Naive thymus-derived CD4-positive, alpha-beta T cell (primary cell): ENCODE measurements at regions not wholly inside any gene's neighbourhood (a gene's known extent, or its start where the extent isn't known, plus 50 kb on each side); places are given as distances from the start of the nearest gene placed in this dataset.

Experiments used
- ATAC-seq: fragments of 150-1000 bp; cut with Tn5 transposase; 2 replicates; pipeline ENCODE4 v1.10.0; 2021; ENCODE audit warnings: mild to moderate bottlenecking, moderate library complexity
- CTCF ChIA-PET: fragments of 350-600 bp; sonication (Branson Sonifier 250); formaldehyde crosslinking; loops from one replicate; lab custom pipeline; 2021; ENCODE audit warnings: antibody characterized with exemption; lab: Charles Lee
- POLR2A ChIA-PET: fragments of 350-600 bp; sonication (Branson Sonifier 250); formaldehyde crosslinking; loops from one replicate; lab custom pipeline; 2021; ENCODE audit warnings: antibody characterized with exemption, inconsistent platforms; lab: Charles Lee
- DNase-seq, 9 donors: peaks; one replicate each; pipeline versions ENCODE4 v3.0.0 to v3.0.0-alpha.2; 2020 to 2022; ENCODE audit warnings: mixed read lengths in 1 of 9
- H3K27ac ChIP-seq: one replicate; pipeline ENCODE4 v1.7.0; 2013; ENCODE audit warnings: mild to moderate bottlenecking, low read depth, low read length, moderate library complexity
- H3K27me3 ChIP-seq, 2 donors: one replicate each; pipeline ENCODE4 v1.7.0; 2013; ENCODE audit warnings: low read length in 2 of 2, mild to moderate bottlenecking in 2 of 2, moderate library complexity in 2 of 2; ENCODE audit not compliant: control insufficient read depth in 2 of 2, insufficient read depth in 2 of 2
- H3K36me3 ChIP-seq, 3 experiments: 1 replicate in 2 of 3; 2 replicates in 1 of 3; pipeline ENCODE4 v1.7.0; 2013; ENCODE audit warnings: low read length in 3 of 3, mild to moderate bottlenecking in 3 of 3, moderate library complexity in 1 of 3; ENCODE audit not compliant: insufficient read depth in 3 of 3, control insufficient read depth in 2 of 3
- H3K4me1 ChIP-seq, 2 donors: one replicate each; pipeline ENCODE4 v1.7.0; 2013; ENCODE audit warnings: low read length in 2 of 2, mild to moderate bottlenecking in 2 of 2, moderate library complexity in 1 of 2; ENCODE audit not compliant: control insufficient read depth in 2 of 2, insufficient read depth in 2 of 2
- H3K4me3 ChIP-seq: 2 replicates; pipeline ENCODE4 v1.7.0; 2013; ENCODE audit warnings: mild to moderate bottlenecking, low read length
- H3K9me3 ChIP-seq, 3 experiments: 1 replicate in 2 of 3; 2 replicates in 1 of 3; pipeline ENCODE4 v1.7.0; 2013; ENCODE audit warnings: low read length in 3 of 3; ENCODE audit not compliant: control insufficient read depth in 2 of 3
- H3K27ac Mint-ChIP-seq, 9 donors: one replicate each; pipeline ENCODE4 v1.8.0; 2020 to 2022; ENCODE audit warnings: mixed read lengths in 9 of 9, mild to moderate bottlenecking in 8 of 9, moderate library complexity in 5 of 9, inconsistent platforms in 2 of 9
- H3K27me3 Mint-ChIP-seq, 5 donors: one replicate each; pipeline ENCODE4 v1.8.0; 2021 to 2022; ENCODE audit warnings: mixed read lengths in 5 of 5, mild to moderate bottlenecking in 1 of 5
- H3K36me3 Mint-ChIP-seq, 5 donors: one replicate each; pipeline ENCODE4 v1.8.0; 2020 to 2022; ENCODE audit warnings: mixed read lengths in 5 of 5, mild to moderate bottlenecking in 3 of 5, inconsistent platforms in 1 of 5
- H3K4me1 Mint-ChIP-seq, 7 donors: one replicate each; pipeline ENCODE4 v1.8.0; 2020 to 2022; ENCODE audit warnings: mixed read lengths in 7 of 7, mild to moderate bottlenecking in 3 of 7, inconsistent platforms in 1 of 7
- H3K4me3 Mint-ChIP-seq, 10 donors: one replicate each; pipeline ENCODE4 v1.8.0; 2020 to 2022; ENCODE audit warnings: mild to moderate bottlenecking in 10 of 10, mixed read lengths in 10 of 10, moderate library complexity in 6 of 10, inconsistent platforms in 2 of 10
- H3K9me3 Mint-ChIP-seq, 11 donors: one replicate each; pipeline ENCODE4 v1.8.0; 2020 to 2022; ENCODE audit warnings: mixed read lengths in 11 of 11, mild to moderate bottlenecking in 4 of 11, inconsistent platforms in 1 of 11, moderate library complexity in 1 of 11
- intact Hi-C, 2 donors: fragments of 100-400 bp; cut with micrococcal nuclease; formaldehyde crosslinking; loops; one replicate each; pipeline ENCODE4 v1.15.1; 2023

GRCh38 chr3:145719114-145719513 is 441.9 kb downstream of the PLOD2 start:
- POLR2A ChIA-PET = no interaction called here
- Histone ChIP-seq H3K4me1 (no peaks in the 10 kb centered on the region), H3K36me3 (no peaks in the 10 kb centered on the region), H3K9me3 (no peaks in the 10 kb centered on the region), H3K27me3 (no peaks in the 10 kb centered on the region), H3K27ac (no peak overlapping the region), H3K4me3 (no peak overlapping the region)
- no peak for DNase-seq
- H3K4me3 Mint-ChIP-seq = no peak overlapping the region
- ATAC-seq = no peak
- CTCF ChIA-PET = no interaction called here
- no peak overlapping the region for H3K27ac Mint-ChIP-seq
- intact Hi-C loops = no loop called here
- no peaks in the 10 kb centered on the region for H3K36me3 Mint-ChIP-seq
- H3K4me1 Mint-ChIP-seq = no peaks in the 10 kb centered on the region
- peaks cover 0 to 11% (median 0%) of the 10 kb centered on the region in 11 donors for H3K9me3 Mint-ChIP-seq
- H3K27me3 Mint-ChIP-seq = no peaks in the 10 kb centered on the region

DNA sequence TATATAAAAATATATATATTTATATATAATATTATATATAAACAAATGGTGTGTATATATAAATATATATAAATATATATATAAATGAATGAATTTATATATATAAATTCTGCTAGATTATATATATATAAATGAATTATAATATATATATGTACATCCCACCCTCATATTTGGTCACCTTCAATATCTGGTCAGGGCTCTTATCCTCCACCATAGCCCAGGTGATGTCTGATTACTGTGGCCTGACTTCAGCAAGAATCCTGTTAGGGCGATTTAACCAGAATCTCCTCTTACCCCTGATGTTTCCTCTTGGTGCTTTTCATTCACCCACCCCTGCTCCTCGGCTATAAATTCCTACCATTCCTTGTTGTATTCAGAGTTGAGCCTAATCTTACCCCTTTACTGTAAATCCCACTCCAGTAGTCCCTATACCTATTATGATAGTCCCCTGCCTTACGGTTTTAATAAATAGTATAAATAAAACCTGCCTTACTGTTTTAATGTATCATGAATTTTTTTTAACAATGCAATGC is 439.6 kb downstream of the PLOD2 start:
- Mint-ChIP-seq H3K9me3 (peaks cover 0 to 11% (median 0%) of the 10 kb centered on the region in 11 donors), H3K4me1 (no peaks in the 10 kb centered on the region), H3K27ac (no peak overlapping the region), H3K36me3 (peaks cover 0 to 4% (median 0%) of the 10 kb centered on the region in 5 donors), H3K4me3 (no peak overlapping the region), H3K27me3 (no peaks in the 10 kb centered on the region)
- intact Hi-C loops = no loop called here
- H3K4me1 ChIP-seq = no peaks in the 10 kb centered on the region
- no peak overlapping the region for H3K4me3 ChIP-seq
- no peak overlapping the region for H3K27ac ChIP-seq
- no peaks in the 10 kb centered on the region for H3K36me3 ChIP-seq
- ChIA-PET CTCF (no interaction called here), POLR2A (no interaction called here)
- DNase-seq (no peak), ATAC-seq (no peak)
- H3K9me3 ChIP-seq = no peaks in the 10 kb centered on the region
- H3K27me3 ChIP-seq = peaks cover 0 to 2% of the 10 kb centered on the region in 2 donors

GRCh38 chr3:145721815-145722214 is 439.2 kb downstream of the PLOD2 start:
- H3K36me3 ChIP-seq = no peaks in the 10 kb centered on the region
- no peak overlapping the region for H3K27ac ChIP-seq
- H3K36me3 Mint-ChIP-seq = peaks cover 0 to 5% (median 0%) of the 10 kb centered on the region in 5 donors
- no peak for DNase-seq
- H3K27me3 ChIP-seq = peaks cover 0 to 2% of the 10 kb centered on the region in 2 donors
- POLR2A ChIA-PET = no interaction called here
- ATAC-seq = no peak
- H3K4me3 ChIP-seq = no peak overlapping the region
- no peaks in the 10 kb centered on the region for H3K27me3 Mint-ChIP-seq
- peaks cover 0 to 15% (median 0%) of the 10 kb centered on the region in 11 donors for H3K9me3 Mint-ChIP-seq
- H3K4me1 Mint-ChIP-seq = no peaks in the 10 kb centered on the region
- CTCF ChIA-PET = no interaction called here
- intact Hi-C loops = no loop called here
- no peak overlapping the region for H3K27ac Mint-ChIP-seq
- no peak overlapping the region for H3K4me3 Mint-ChIP-seq
- H3K9me3 ChIP-seq = no peaks in the 10 kb centered on the region
- H3K4me1 ChIP-seq = no peaks in the 10 kb centered on the region

DNA sequence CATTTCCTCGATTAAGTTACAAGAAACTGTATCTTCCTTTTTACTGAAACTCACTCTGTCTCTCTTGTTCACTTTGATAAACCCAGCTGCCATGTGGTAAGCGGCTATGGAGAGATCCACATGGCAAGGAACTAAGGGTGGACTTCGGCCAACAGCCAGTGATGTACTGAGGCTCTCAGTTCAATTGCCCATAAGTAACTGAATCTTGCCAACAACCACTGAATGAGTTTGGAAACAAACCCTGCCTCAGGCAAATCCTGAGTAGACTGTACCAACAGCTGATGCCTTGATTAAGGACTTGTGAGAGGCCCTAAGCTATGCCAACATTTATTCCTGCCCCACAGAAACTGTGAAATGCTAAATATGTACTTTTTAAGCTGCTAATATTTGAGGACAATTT is 433.5 kb downstream of the PLOD2 start:
- ChIA-PET POLR2A (no interaction called here), CTCF (no interaction called here)
- no peaks in the 10 kb centered on the region for H3K27me3 Mint-ChIP-seq

DNA sequence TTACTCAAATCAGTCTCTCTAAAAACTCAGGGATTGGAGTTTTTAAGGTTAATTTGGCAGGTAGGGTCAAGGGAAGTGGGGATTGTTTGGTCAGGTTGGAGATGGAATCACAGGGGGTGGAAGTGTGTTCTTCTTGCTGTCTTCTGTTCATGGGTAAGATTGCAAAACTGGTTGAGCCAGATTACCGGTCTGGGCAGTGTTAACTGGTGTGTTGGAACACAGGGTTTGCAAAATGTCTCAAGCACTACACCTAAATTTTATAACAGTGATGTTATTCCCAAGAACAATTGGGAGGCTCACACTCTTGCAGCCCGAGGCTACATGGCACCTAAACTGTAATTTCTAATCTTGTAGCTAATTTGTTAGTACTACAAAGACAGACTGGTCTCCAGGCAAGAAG is 425.4 kb downstream of the PLOD2 start:
- Histone ChIP-seq H3K27ac (no peak overlapping the region), H3K27me3 (no peaks in the 10 kb centered on the region), H3K9me3 (no peaks in the 10 kb centered on the region), H3K36me3 (no peaks in the 10 kb centered on the region), H3K4me1 (no peaks in the 10 kb centered on the region), H3K4me3 (no peak overlapping the region)
- no peaks in the 10 kb centered on the region for H3K27me3 Mint-ChIP-seq
- DNase-seq = no peak
- no peak overlapping the region for H3K27ac Mint-ChIP-seq
- no peaks in the 10 kb centered on the region for H3K36me3 Mint-ChIP-seq
- POLR2A ChIA-PET = no interaction called here
- H3K4me1 Mint-ChIP-seq = no peaks in the 10 kb centered on the region
- H3K9me3 Mint-ChIP-seq = peaks cover 0 to 11% (median 0%) of the 10 kb centered on the region in 11 donors
- CTCF ChIA-PET = no interaction called here
- ATAC-seq = no peak
- intact Hi-C loops = no loop called here
- no peak overlapping the region for H3K4me3 Mint-ChIP-seq

More for the DNA sequence above, 433.5 kb downstream of the PLOD2 start:
- ATAC-seq (no peak), DNase-seq (no peak)
- no peak overlapping the region for H3K4me3 Mint-ChIP-seq
- Histone ChIP-seq H3K36me3 (no peaks in the 10 kb centered on the region), H3K4me1 (no peaks in the 10 kb centered on the region), H3K27me3 (peaks cover 0 to 2% of the 10 kb centered on the region in 2 donors), H3K9me3 (no peaks in the 10 kb centered on the region), H3K4me3 (no peak overlapping the region), H3K27ac (no peak overlapping the region)
- H3K36me3 Mint-ChIP-seq = peaks cover 0 to 5% (median 0%) of the 10 kb centered on the region in 5 donors
- no peaks in the 10 kb centered on the region for H3K4me1 Mint-ChIP-seq
- no peak overlapping the region for H3K27ac Mint-ChIP-seq
- intact Hi-C loops = no loop called here
- peaks cover 0 to 23% (median 4%) of the 10 kb centered on the region in 11 donors for H3K9me3 Mint-ChIP-seq

- no peak for ATAC-seq
- H3K4me1 ChIP-seq = no peaks in the 10 kb centered on the region
- POLR2A ChIA-PET = no interaction called here
- DNase-seq = no peak
- Mint-ChIP-seq H3K27ac (no peak overlapping the region), H3K9me3 (peaks cover 0 to 8% (median 0%) of the 10 kb centered on the region in 11 donors), H3K4me3 (no peak overlapping the region), H3K27me3 (no peaks in the 10 kb centered on the region), H3K4me1 (peaks cover 0 to 1% (median 0%) of the 10 kb centered on the region in 7 donors), H3K36me3 (no peaks in the 10 kb centered on the region)
- H3K9me3 ChIP-seq = no peaks in the 10 kb centered on the region
- intact Hi-C loops = no loop called here
- no peak overlapping the region for H3K27ac ChIP-seq
- no peaks in the 10 kb centered on the region for H3K36me3 ChIP-seq
- CTCF ChIA-PET = no interaction called here
- no peak overlapping the region for H3K4me3 ChIP-seq
- no peaks in the 10 kb centered on the region for H3K27me3 ChIP-seq
Measured at GRCh38 chr3:145737952-145738351, 423.0 kb downstream of the PLOD2 start.

DNA sequence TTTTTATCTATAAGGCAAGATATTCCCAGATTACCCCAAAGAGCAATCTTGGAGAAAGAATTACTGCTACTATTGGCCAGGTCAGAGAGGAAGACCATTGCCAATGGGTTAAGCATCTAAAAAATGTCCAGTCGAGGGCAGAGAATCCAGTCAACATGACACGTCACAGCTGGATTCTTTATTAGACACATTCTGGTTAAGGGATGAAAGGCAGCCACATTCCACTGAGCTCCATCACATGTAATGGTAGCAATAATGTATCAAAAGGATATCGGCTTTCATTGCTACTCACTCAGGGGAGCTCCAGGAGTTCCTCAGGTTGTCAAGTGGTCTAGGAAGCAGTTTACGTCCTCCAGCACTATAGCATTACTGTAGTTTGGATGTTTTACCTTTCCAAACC is 421.1 kb downstream of the PLOD2 start:
- intact Hi-C loops = no loop called here
- no peaks in the 10 kb centered on the region for H3K4me1 ChIP-seq
- Mint-ChIP-seq H3K9me3 (peaks cover 0 to 12% (median 0%) of the 10 kb centered on the region in 11 donors), H3K27ac (no peak overlapping the region), H3K27me3 (no peaks in the 10 kb centered on the region), H3K4me3 (no peak overlapping the region), H3K36me3 (no peaks in the 10 kb centered on the region), H3K4me1 (peaks cover 0 to 1% (median 0%) of the 10 kb centered on the region in 7 donors)
- H3K27me3 ChIP-seq = no peaks in the 10 kb centered on the region
- no peak for DNase-seq
- H3K4me3 ChIP-seq = no peak overlapping the region
- ChIA-PET CTCF (no interaction called here), POLR2A (no interaction called here)
- H3K9me3 ChIP-seq = no peaks in the 10 kb centered on the region
- ATAC-seq = no peak
- H3K36me3 ChIP-seq = no peaks in the 10 kb centered on the region
- H3K27ac ChIP-seq = no peak overlapping the region
